HG02840 (cell line): ENCODE measurements at regions not wholly inside any gene's neighbourhood (a gene's known extent, or its start where the extent isn't known, plus 50 kb on each side); places are given as distances from the start of the nearest gene placed in this dataset.
A peak's percentile ranks its signal among the peaks of the same experiment; 100 is the strongest.
"Not testable (repeated sequence)": the region's sequence is repeated elsewhere in the genome, so short reads cannot be mapped to it uniquely, and the experiment has no call there.

Experiments
- ATAC-seq: cut with Tn5 transposase; IDR thresholded peaks from one replicate; pipeline ENCODE4 v1.9.1; 2021; ENCODE audit warnings: mild to moderate bottlenecking, moderate library complexity, moderate number of reproducible peaks; ENCODE audit not compliant: unreplicated experiment, low FRiP score

DNA sequence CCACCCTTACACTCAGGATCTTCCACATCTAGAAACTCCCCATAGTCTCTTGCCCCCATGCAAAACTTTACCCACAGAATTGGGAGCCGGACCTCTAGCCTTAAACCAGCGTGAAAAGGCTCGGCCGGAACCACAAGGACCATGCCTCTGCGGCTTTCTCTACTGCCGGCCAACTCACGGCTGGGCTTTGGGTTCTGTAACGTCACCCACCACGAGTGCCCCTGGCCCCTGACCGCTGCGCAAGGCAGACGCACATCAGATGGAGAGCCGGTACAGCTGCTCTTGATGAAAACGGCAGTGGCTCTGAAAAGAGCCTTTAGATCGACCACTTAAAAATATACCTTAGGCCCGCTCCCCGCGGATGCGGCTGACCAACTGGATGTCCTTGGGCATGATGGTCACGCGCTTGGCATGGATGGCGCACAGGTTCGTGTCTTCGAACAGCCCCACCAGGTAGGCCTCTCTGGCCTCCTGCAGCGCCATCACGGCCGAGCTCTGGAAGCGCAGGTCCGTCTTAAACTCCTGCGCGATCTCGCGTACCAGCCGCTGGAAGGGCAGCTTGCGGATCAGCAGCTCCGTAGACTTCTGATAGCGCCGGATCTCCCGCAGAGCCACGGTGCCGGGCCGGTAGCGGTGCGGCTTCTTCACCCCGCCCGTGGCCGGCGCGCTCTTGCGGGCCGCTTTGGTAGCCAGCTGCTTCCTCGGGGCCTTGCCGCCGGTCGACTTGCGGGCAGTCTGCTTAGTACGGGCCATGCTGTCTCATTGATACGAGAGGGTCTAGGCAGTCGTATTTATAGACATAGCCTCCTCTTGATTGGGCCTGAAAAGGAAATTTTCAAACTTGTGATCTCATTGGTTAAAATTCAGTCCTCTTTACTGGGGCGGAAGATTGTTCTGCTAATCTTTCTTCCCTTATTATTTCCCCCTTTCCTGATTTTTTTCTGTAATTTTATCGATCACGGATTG lies 66.3 kb downstream of the FAM72C start:
- ATAC-seq: not testable (repeated sequence)

- not testable (repeated sequence) for ATAC-seq
Observed at GRCh38 chr1:143904622-143904979, 67.2 kb downstream of the FAM72C start.

- ATAC-seq: not testable (repeated sequence)
Observed at GRCh38 chr1:143903899-143904621, 67.7 kb downstream of the FAM72C start.

DNA sequence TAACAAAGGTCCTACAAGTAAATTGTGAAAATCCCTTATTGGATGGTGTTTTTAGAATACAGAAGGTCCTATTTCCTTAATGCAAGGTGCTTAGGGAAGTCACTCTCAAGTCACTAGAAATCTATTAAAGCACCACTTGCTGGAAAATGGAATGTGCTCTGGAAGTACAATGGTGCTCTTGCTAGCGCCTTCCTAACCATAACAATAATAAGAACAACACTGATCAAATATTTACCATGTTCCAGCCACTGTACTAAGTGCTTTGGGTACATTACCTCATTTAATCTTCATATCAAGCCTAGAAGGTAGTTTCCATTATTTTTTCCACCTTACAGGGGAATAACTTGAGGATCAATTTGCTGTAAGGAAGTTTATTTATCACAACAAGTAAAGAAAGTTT lies 75.4 kb downstream of the FAM72C start:
- ATAC-seq: not testable (repeated sequence)

GRCh38 chr1:143884932-143885574 lies 86.7 kb downstream of the FAM72C start:
- ATAC-seq: peak; percentile 81

DNA sequence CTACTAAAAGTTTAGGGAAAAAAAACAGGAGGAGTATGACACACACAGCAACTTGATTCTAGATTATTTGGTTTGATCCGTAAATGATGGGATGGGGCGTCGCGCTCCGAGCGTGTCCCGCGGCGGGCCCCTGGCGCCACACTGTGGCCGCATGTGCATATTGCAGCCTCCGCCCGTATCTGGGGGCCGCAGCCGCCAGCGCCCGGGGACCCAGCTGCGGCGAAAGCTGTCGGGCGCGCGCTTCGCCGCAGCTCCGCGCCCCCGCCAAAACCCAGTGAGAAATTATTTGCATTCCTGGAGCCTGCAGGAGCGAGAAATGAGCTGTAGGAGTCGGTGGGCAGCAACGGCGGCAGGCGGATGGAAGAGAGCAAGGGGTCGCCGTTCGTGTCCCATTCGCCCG lies 87.3 kb downstream of the FAM72C start:
- peak; percentile 81 for ATAC-seq

GRCh38 chr1:143879757-143880536 lies 91.8 kb downstream of the FAM72C start:
- not testable (repeated sequence) for ATAC-seq

GRCh38 chr1:143875947-143876346 lies 95.8 kb downstream of the FAM72C start:
- not testable (repeated sequence) for ATAC-seq

GRCh38 chr1:143874625-143875024 lies 97.2 kb downstream of the FAM72C start:
- ATAC-seq: not testable (repeated sequence)

GRCh38 chr1:143873650-143874049 lies 98.1 kb downstream of the FAM72C start:
- not testable (repeated sequence) for ATAC-seq

DNA sequence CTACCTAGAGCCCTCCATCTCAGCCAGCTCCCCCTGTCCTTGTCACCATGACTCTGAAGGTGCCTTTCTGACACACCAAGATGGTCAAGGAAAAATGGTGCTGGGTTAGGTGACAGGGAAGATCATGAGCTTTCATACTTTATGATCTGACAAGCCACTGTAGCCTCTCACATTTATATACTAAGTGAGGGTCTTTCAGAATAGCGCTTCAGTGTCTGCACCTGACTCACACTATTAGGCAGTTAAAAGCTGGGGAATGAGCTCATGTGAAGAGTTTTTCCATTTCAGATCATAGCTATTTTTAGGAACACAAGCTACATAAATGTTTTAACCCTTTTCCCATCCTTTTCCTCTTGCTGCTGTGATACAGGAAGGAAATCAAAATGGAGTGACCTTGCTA lies 101.4 kb downstream of the FAM72C start:
- not testable (repeated sequence) for ATAC-seq

DNA sequence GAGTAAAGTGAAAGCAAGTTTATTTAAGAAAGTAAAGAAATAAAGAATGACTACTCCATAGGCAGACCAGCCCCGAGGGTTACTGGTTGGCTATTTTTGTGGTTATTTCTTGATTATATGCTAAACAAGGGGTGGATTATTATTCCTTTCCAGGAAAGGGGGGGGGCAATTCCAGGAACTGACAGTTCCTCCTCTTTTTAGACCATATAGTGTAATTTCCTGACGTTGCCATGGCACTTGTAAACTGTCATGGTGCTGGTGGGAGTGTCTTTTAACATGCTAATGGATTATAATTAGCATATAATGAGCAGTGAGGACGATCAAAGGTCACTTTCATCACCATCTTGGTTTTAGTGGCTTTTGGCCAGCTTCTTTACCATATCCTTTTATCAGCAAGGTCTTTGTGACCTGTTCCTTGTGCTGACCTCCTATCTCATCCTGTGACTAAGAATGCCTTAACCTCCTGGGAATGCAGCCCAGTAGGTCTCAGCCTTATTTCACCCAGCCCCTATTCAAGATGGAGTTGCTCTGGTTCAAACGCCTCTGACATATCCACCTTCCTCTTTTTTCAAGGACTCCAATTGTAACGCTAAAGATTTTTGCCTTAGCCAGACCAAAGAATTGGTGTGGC lies 104.1 kb downstream of the FAM72C start:
- not testable (repeated sequence) for ATAC-seq

DNA sequence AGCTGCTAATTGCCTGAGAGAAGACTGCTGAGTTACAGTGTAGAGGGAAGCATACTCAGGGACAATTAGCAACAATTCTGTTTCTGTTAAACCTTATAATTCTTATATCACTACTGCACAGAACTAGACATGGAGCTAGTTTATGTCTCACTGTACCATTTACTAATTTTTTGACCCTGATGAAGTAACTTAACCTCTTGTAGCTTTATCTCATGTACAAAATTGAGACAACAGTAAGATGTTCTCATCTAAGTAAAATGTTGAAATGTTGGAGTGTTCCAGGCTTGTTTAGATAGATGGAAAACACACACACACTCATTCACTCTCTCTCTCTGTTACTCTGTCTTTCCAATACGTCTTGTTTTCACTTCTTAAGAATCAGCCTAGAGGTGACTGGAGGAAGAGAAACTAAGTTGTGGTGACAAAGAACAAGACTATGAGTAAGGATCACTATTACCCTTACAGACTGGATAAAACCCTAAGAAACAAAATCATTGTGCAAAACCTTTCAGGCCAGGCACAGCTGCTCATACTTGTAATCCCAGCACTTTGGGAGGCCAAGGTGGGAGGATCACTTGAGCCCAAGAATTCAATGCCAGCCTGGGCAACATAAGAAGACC lies 107.8 kb downstream of the FAM72C start:
- ATAC-seq: not testable (repeated sequence)

- not testable (repeated sequence) for ATAC-seq
Observed at GRCh38 chr1:143862722-143863121, 109.1 kb downstream of the FAM72C start.

DNA sequence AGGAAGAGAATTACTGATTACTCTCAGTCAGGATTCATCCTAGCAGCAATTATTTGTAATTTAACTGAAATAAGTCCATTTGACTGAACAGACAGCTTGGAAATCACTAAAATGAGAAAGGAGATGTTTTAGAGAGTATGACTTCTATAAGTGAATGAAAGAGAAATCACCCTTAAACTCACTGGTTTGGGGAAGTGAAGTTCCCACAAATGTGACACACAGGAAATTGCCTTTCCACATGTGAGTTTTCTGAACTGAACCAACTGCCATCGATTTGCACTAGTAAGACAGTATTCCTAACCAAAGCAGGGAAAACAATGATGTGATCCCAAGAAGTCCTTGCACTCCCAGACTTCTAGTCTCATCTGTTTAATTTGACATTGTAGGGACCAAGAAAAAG lies 110.5 kb downstream of the FAM72C start:
- ATAC-seq: not testable (repeated sequence)

- ATAC-seq: not testable (repeated sequence)
Observed at GRCh38 chr1:143855867-143856266, 115.9 kb downstream of the FAM72C start.

- ATAC-seq: not testable (repeated sequence)
Observed at GRCh38 chr1:143854069-143854468, 117.7 kb downstream of the FAM72C start.

DNA sequence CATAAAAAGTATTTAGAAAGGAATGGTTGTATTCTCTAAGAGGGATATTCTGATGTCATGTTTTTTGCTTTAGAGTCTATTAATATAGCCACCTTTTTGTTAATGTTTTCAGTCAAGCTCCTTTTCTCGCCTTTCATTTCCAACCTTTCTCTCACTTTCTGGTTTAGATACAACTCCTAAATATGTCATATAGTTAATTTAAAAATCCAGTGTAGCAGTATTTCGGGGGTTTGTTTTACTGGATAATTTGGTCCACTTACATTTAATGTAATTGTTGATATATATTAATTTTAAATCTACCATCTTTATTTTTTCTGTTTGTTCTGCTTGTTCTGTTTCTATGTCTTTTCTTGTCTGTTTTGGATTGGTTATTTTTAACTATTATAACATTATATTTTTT lies 121.1 kb downstream of the FAM72C start:
- not testable (repeated sequence) for ATAC-seq

- ATAC-seq: not testable (repeated sequence)
Observed at GRCh38 chr1:143848859-143849258, 122.9 kb downstream of the FAM72C start.
